Iris pigment epithelial cell (primary cell): ENCODE measurements at regions not wholly inside any gene's neighbourhood (a gene's known extent, or its start where the extent isn't known, plus 50 kb on each side); places are given as distances from the start of the nearest gene placed in this dataset.
"Not testable (repeated sequence)": the region's sequence is repeated elsewhere in the genome, so short reads cannot be mapped to it uniquely, and the experiment has no call there.

Experiments
- DNase-seq: peaks from one replicate; pipeline ENCODE4 v3.0.0-alpha.2; 2011; ENCODE audit warnings: low read depth

- DNase-seq: no peak
These were observed 295.2 kb upstream of the HS6ST1 start for GRCh38 chr2:128613876-128614275.

DNA sequence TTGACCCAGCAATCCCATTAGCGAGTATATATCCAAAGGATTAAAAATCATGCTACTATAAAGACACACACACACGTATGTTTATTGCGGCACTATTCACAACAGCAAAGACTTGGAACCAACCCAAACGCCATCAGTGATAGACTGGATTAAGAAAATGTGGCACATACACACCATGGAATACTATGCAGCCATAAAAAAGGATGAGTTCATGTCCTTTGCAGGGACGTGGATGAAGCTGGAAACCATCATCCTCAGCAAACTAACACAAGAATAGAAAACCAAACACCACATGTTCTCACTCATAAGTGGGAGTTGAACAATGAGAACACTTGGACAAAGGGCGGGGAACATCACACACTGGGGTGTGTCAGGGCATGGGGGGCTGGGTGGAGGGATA lies 296.2 kb upstream of the HS6ST1 start:
- not testable (repeated sequence) for DNase-seq

- DNase-seq: no peak
These were observed 296.9 kb upstream of the HS6ST1 start for GRCh38 chr2:128615571-128615970.

- DNase-seq: no peak
These were observed 298.4 kb upstream of the HS6ST1 start for GRCh38 chr2:128617029-128617590.

DNA sequence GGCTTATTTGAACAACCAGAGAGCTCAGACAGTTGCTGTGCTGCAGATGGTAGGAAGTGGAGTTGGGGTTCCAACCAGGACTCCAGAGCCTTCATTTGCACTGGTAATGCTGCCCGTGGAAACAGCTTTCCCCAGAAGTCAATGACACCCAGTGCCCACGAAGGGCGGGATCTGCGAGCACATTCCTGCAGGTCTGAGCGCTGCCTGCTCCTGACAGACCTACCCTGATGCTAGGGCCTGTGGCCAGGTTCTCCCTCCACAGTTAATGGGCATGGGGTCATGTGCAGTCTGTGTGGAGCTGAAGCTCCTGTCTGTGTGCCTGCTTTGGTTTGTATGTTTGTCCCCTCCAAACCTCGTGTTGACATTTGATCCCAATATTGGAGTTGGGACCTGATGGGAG lies 299.0 kb upstream of the HS6ST1 start:
- DNase-seq: no peak

DNA sequence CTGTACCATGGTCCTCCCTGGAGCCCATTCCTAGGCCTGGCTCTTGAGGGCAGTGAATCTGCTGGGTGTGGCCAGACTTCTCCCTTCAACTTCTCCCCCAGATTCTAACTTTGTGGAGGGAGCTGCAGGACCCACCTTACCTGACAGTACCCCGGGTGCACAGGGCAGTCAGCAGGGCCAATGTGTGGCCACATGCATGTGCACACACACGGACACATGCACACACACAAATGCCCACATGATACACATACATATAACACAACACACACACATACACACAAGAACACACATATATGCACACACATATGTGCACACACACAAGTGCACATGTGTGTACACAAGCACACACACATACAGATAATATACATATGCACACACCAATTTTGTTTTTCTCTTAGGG lies 300.0 kb upstream of the HS6ST1 start:
- no peak for DNase-seq

DNA sequence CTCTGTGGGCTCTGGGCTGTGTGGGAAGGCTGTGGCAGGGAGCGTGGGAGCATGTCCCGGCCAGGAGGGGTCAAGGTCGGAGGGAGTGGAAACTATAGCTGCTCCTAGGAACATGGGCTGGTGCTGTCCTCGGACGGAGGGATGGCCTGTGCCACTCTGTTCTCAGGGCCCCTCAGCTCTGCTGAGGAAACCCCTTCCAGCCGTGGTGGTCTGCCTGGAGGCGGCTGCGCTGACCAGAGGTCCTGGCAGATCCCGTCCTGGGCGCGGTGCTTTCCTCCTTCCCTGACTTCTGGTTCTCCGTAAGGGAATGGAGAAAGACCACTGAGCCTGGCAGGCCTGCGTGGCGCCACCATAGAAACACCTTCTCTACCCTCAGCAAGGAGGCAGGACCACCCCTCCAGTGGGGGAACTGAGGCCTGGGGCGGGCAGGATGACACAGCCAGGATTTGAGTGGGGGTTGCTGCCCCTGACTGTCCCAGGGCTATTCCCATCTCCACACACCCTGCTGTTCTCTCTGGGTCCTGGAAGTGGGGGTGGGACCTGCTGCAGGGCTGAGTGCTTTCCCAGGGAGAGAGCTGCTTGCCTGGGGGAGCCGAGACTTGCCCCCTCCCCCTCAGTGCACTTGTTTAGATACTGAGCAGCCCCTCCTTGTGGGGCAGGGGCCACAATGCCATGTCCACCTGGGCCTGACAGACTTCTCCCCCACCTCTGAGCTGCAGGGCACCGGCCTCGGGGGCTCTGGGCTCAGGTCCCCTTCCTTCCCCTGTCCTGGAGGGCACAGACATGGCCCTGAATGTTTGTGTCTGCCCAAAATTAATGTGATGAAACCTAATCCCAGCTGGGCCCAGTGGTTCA lies 301.0 kb upstream of the HS6ST1 start:
- DNase-seq: no peak

DNA sequence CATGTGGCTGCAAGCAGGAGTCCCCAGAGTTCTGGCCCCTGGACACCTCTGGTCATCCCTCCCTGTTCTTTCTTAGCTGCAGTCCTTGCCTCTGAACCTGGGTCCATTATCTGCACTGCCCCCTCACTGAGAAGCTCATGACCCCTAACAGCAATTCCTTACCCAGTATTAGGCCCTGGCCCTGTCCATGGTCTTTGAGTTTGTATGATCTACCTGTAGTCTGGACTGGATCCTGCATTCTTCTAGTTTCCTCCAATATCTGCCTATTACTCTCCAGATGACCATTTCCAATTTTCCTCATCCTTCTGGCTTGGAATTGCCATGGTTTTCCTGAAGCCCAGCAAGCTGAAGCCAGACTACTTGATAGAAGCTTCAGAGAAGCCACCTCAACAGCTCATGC lies 302.4 kb upstream of the HS6ST1 start:
- no peak for DNase-seq

- no peak for DNase-seq
These were observed 303.7 kb upstream of the HS6ST1 start for GRCh38 chr2:128622371-128622770.

DNA sequence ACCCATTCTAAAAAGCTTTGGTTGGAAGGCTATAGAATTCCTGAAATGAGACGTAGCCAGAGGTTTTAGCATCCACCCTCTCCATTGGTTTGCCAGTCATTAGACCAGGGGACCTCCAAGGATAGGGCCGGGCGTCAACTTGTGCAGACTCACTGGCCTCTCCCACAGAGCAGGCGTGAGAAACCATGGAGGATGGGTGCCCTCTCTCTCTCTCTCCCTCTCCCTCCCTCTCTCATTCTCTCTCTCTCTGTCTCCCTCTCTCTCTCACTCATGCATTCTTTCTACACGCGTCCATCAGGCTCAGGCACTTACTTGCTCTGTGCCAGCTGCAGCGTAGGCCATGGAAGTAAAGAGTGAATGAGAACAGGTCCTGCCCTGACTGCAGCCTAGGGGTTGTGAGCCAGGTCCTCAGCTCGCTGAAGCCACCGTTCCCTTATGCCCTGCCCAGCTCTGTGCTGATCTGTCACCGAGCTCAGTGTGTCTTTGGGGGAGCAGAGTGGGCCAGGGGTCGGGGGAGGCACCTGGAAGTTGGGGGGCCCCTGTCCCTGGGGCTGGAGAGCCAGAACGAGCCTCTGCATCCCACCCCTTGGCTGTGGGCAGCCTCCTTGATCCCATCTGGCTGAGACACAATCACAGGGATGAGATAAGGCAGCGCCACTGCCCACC lies 304.4 kb upstream of the HS6ST1 start:
- peak; percentile 36 for DNase-seq

DNA sequence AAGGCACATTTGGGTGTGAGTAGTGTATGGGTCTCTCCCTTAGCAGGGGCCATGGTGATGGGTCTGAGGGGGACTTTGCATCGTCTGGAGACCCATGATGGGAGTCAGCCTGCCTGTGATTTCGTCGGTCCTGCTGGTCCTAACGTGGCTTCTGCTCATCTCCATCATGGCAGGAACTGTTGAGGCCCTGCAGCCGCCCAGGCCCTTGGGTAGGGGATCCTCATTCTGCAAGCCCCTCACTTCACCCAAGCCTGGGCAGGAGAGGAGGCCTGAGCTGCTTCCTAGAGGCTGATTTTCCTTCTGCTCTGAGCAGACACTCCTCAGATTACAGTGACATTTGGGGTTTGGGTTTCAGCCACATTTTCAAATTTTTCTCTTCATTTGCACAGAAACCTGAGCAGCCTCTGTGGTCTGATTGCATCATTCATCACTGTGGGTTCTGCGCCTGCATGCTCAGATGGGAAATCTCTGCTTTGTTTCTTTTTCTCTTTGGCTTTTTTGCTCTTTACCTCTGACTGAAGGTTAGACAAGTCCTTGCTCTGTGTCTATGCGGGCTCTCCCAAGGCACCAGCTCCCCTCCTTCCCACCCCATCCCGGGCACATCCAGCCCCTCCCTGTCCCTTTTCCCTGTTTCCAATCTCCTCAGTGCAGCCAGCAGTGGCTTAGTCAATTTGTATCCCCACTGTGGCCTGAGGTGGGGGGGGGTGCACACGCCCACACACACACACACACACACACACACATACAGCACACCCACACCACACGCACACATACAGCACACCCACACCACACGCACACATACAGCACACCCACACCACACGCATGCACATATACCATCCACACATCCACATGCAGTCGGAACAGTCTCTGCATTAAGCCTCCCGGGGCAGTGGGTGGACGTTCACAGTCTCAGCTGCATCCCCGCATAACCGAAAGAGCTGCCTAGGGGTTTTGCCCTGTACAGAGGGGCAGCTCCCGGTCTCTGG lies 305.4 kb upstream of the HS6ST1 start:
- peak; percentile 95 for DNase-seq

GRCh38 chr2:128624956-128625355 lies 306.3 kb upstream of the HS6ST1 start:
- no peak for DNase-seq

DNA sequence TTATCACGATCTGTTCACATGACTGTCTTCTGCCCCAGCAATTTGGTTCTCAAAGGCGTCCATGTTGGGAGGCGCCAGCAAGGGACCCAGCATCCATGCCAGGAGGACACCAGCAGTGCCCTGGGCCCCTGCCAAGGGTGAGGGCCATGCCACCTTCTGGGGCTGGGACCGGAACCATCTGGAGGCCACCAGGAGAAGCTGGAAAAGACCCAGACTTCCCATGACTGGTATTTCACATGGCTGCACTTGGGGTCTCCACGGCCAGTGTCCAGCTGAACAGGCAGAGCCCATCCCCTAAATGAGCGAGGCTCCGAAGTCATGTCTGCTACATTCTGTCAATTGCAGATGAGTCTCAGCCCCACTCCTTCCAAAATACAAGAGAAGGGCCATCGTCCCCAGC lies 306.8 kb upstream of the HS6ST1 start:
- no peak for DNase-seq

- no peak for DNase-seq
These were observed 307.5 kb upstream of the HS6ST1 start for GRCh38 chr2:128625963-128626759.

DNA sequence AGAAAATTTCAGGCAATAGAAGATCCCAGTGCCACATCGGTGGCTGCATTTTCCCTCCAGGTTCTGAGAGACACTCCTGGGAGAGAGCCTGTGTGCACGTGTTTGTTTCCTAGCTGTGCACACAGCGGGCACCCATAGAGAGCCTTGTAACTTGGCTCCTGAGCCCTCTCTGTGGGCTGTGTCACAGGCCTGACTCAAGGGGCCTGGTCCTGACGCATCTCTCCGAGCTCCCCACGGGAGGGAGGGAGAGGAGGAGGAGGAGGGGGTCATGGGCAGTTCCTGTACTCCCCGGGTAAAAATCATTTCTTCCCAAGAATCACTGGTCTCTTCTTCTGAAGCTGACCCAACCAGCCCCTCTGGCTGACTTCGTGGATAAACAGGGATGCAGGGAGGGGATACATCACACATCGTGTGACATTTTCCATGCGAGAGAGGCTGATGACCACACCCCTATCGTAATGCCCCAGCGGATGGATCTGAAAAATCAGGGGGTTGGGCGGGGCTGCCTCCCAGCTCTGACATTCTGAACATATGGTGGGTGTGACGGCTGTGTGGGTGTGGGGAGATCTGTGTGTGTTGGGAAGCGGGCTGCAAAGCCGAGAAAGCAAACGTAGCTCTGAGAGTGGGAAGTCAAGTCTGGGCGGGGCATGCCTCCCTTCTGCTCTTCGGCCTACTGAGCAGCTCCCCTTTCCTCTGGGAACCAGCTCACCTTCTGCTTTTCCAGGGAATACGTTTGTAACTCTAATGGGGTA lies 308.3 kb upstream of the HS6ST1 start:
- DNase-seq: no peak

GRCh38 chr2:128628206-128628605 lies 309.5 kb upstream of the HS6ST1 start:
- DNase-seq: no peak

GRCh38 chr2:128628996-128629395 lies 310.3 kb upstream of the HS6ST1 start:
- no peak for DNase-seq

- DNase-seq: no peak
These were observed 312.5 kb upstream of the HS6ST1 start for GRCh38 chr2:128630974-128631697.

GRCh38 chr2:128631698-128632500 lies 313.2 kb upstream of the HS6ST1 start:
- DNase-seq: no peak
